MM.1S (cell line): ENCODE measurements at regions not wholly inside any gene's neighbourhood (a gene's known extent, or its start where the extent isn't known, plus 50 kb on each side); places are given as distances from the start of the nearest gene placed in this dataset.

ENCODE experiments used
- DNase-seq: peaks from one replicate; pipeline ENCODE4 v3.0.0-alpha.2; 2015
- H2AFZ ChIP-seq: fragments of 300-600 bp; sonication (generic); 2 replicates; pipeline ENCODE4 v1.6.0; 2016; ENCODE audit warnings: antibody characterized with exemption, low read length
- H3F3A ChIP-seq: fragments of 300-600 bp; sonication (generic); 2 replicates; pipeline ENCODE4 v1.6.1; 2016; ENCODE audit warnings: mild to moderate bottlenecking, antibody characterized with exemption, low read length, moderate library complexity, mixed read lengths; ENCODE audit not compliant: insufficient read depth
- H3K27ac ChIP-seq: fragments of 300-600 bp; sonication (generic); 2 replicates; pipeline ENCODE4 v1.5.1; 2016; ENCODE audit warnings: mild to moderate bottlenecking, low read length
- H3K27me3 ChIP-seq: fragments of 300-600 bp; sonication (generic); replicated peaks from 2 replicates; pipeline ENCODE4 v1.6.0; 2016; ENCODE audit warnings: low read length; ENCODE audit not compliant: insufficient read depth
- H3K36me3 ChIP-seq: fragments of 300-600 bp; sonication (generic); replicated peaks from 2 replicates; pipeline ENCODE4 v1.6.1; 2016; ENCODE audit warnings: mild to moderate bottlenecking, low read length, mixed read lengths; ENCODE audit not compliant: insufficient read depth
- H3K4me1 ChIP-seq: fragments of 300-600 bp; sonication (generic); 2 replicates; pipeline ENCODE4 v1.6.1; 2016; ENCODE audit warnings: low read length, mixed read lengths
- H3K4me2 ChIP-seq: fragments of 300-600 bp; sonication (generic); 2 replicates; pipeline ENCODE4 v1.6.0; 2016; ENCODE audit warnings: low read depth, low read length
- H3K4me3 ChIP-seq: fragments of 300-600 bp; sonication (generic); 2 replicates; pipeline ENCODE4 v1.5.1; 2016; ENCODE audit warnings: low read length, mixed read lengths
- H3K79me2 ChIP-seq: fragments of 300-600 bp; sonication (generic); 2 replicates; pipeline ENCODE4 v1.6.1; 2016; ENCODE audit warnings: mixed run types, low read length, mixed read lengths
- H3K9ac ChIP-seq: fragments of 300-600 bp; sonication (generic); 2 replicates; pipeline ENCODE4 v1.6.1; 2016; ENCODE audit warnings: low read length, mixed read lengths
- H3K9me2 ChIP-seq: fragments of 300-600 bp; sonication (generic); replicated peaks from 2 replicates; pipeline ENCODE4 v1.6.1; 2016; ENCODE audit warnings: mild to moderate bottlenecking, low read length, mixed read lengths; ENCODE audit not compliant: insufficient read depth
- H3K9me3 ChIP-seq: fragments of 300-600 bp; sonication (generic); replicated peaks from 2 replicates; pipeline ENCODE4 v1.6.1; 2016; ENCODE audit warnings: mild to moderate bottlenecking, low read length, mixed read lengths; ENCODE audit not compliant: insufficient read depth
- H4K20me1 ChIP-seq: fragments of 300-600 bp; sonication (generic); 2 replicates; pipeline ENCODE4 v1.6.1; 2016; ENCODE audit warnings: mild to moderate bottlenecking, low read length, moderate library complexity, mixed read lengths; ENCODE audit not compliant: insufficient read depth
- CTCF ChIP-seq: fragments of 300-600 bp; sonication (generic); IDR thresholded peaks from 2 replicates; pipeline ENCODE4 v1.5.1; 2016; ENCODE audit warnings: antibody characterized with exemption, low read length, mixed read lengths
- EZH2 ChIP-seq: fragments of 300-600 bp; sonication (generic); optimal IDR thresholded peaks from 2 replicates; pipeline ENCODE3; 2017; ENCODE audit warnings: low read depth, mild to moderate bottlenecking, antibody characterized with exemption, low read length, mixed read lengths
- EZH2phosphoT487 ChIP-seq: fragments of 300-600 bp; sonication (generic); IDR thresholded peaks from 2 replicates; pipeline ENCODE4 v1.6.1; 2018; ENCODE audit warnings: antibody characterized with exemption, low read length

DNA sequence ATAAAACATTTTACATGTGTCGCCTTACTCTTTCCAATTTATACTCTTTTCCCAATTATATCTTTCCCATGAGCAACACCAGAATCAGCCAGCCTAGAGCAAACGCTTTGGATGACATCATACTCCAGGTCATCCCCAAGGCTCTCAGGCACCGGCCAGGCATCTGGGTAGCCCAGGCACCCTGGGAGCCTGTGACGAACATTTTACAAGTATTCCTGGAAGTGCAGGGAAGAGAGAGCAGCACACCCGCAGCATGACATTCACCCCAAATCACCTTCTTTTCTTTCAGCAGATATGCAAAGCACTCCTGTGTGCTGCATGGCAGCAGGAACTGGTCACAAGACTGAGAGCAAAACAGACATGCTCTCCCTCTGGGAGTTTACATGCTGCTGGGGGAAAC, 75.7 kb upstream of the SMIM23 start:
- H3K27ac ChIP-seq, result no peak overlapping the region
- H3K4me2 ChIP-seq, result no peak overlapping the region
- H3K4me1 ChIP-seq, result no peaks in the 10 kb centered on the region
- H3K9me2 ChIP-seq, result no peaks in the 10 kb centered on the region
- H3K9ac ChIP-seq, result no peak overlapping the region
- no peaks in the 10 kb centered on the region for H3K79me2 ChIP-seq
- no peaks in the 10 kb centered on the region for H3F3A ChIP-seq
- no peak for DNase-seq
- TF ChIP-seq CTCF (no peak), EZH2phosphoT487 (no peak), EZH2 (no peak)
- no peaks in the 10 kb centered on the region for H3K36me3 ChIP-seq
- no peaks in the 10 kb centered on the region for H3K27me3 ChIP-seq
- H2AFZ ChIP-seq, result no peak overlapping the region
- no peaks in the 10 kb centered on the region for H4K20me1 ChIP-seq
- no peak overlapping the region for H3K4me3 ChIP-seq
- H3K9me3 ChIP-seq, result no peaks in the 10 kb centered on the region

DNA sequence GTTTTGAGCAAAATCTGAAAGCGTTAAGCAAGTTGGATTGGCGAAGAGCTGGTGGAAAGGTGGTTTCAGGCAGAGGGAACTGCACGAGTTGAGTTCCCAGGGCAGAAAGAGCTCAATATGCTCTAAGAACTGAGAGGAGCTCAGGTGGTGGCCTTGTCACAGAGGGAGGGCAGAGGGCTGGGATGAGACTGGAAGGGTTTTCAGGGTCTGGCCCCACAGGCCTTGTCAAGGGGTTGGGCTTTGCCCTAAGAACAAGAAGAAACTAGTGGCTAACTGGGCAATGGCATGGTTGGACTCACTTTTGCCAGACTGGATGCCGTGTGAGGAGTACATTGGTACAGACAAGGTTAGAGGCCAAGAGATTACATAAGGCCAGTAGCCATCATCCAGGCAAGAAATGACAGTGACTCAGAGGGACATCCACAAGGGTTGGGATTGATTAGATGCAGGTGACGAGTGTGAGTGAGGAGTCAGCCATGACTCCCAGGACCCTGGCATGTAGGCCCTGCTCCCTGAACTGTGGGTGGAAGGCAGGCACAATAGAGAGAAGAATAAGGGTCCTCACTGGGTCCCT, 75.1 kb upstream of the SMIM23 start:
- Histone ChIP-seq H3K27ac (no peak overlapping the region), H3K36me3 (no peaks in the 10 kb centered on the region), H3K4me1 (no peaks in the 10 kb centered on the region), H3K79me2 (no peaks in the 10 kb centered on the region), H3K4me2 (no peak overlapping the region), H3F3A (no peaks in the 10 kb centered on the region), H3K9me2 (no peaks in the 10 kb centered on the region), H3K9ac (no peak overlapping the region), H3K27me3 (no peaks in the 10 kb centered on the region), H3K4me3 (no peak overlapping the region), H4K20me1 (no peaks in the 10 kb centered on the region), H2AFZ (no peak overlapping the region), H3K9me3 (no peaks in the 10 kb centered on the region)
- TF ChIP-seq CTCF (no peak), EZH2phosphoT487 (no peak), EZH2 (no peak)
- DNase-seq, result no peak

DNA sequence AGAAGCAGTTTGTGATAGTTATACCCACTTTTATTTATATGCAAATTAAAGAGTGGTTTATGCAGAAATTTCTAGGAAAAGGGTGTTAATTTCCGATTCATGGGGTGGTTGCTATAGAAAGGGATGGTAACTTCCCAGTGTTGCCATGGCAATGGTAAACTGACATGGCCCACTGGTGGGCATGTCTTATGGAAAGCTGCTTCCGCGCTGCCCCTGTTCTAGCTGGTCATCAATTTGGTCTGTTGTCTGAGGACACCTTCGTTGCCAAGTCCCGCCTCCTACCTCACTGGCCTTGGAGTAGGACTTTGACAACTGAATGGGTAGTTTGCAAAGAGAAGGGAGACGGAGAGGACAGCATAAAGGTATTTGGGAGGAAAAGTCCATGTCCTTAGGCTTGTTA, 74.0 kb upstream of the SMIM23 start:
- no peaks in the 10 kb centered on the region for H3K27me3 ChIP-seq
- no peaks in the 10 kb centered on the region for H4K20me1 ChIP-seq
- no peaks in the 10 kb centered on the region for H3K9me3 ChIP-seq
- no peak overlapping the region for H3K27ac ChIP-seq
- no peaks in the 10 kb centered on the region for H3F3A ChIP-seq
- no peaks in the 10 kb centered on the region for H3K4me1 ChIP-seq
- H3K9ac ChIP-seq, result no peak overlapping the region
- no peak for TF ChIP-seq EZH2
- no peak for TF ChIP-seq CTCF
- no peak for TF ChIP-seq EZH2phosphoT487
- no peaks in the 10 kb centered on the region for H3K9me2 ChIP-seq
- DNase-seq, result no peak
- H3K4me3 ChIP-seq, result no peak overlapping the region
- H3K4me2 ChIP-seq, result no peak overlapping the region
- H3K79me2 ChIP-seq, result no peaks in the 10 kb centered on the region
- H2AFZ ChIP-seq, result no peak overlapping the region
- H3K36me3 ChIP-seq, result no peaks in the 10 kb centered on the region
